SU-DHL-6 (cell line): ENCODE measurements at regions not wholly inside any gene's neighbourhood (a gene's known extent, or its start where the extent isn't known, plus 50 kb on each side); places are given as distances from the start of the nearest gene placed in this dataset.

Experiments used
- CTCF ChIP-seq: fragments of 200-600 bp; sonication (generic); IDR thresholded peaks from one replicate; pipeline ENCODE4 v1.5.1; 2017; ENCODE audit warnings: antibody characterized with exemption, mild to moderate bottlenecking, low read length, moderate library complexity; ENCODE audit not compliant: insufficient read depth, poor library complexity, severe bottlenecking
- EZH2phosphoT487 ChIP-seq: fragments of 200-600 bp; sonication (generic), shearing (Covaris generic); conservative IDR thresholded peaks from 2 replicates; pipeline ENCODE4 v1.6.1; 2018; ENCODE audit warnings: mild to moderate bottlenecking, antibody characterized with exemption, low read length, moderate library complexity, mixed read lengths

- TF ChIP-seq CTCF = no peak
- no peak for TF ChIP-seq EZH2phosphoT487
Measured at GRCh38 chr5:98064118-98064685, 709.3 kb upstream of the RGMB start.
